Tibial nerve (tissue), 4 donors: ENCODE measurements at regions not wholly inside any gene's neighbourhood (a gene's known extent, or its start where the extent isn't known, plus 50 kb on each side); places are given as distances from the start of the nearest gene placed in this dataset.

Experiments used
- DNase-seq, 2 donors: peaks; one replicate each; pipeline ENCODE4 v3.0.0-alpha.2; 2019; ENCODE audit warnings: low spot score in 2 of 2
- H3K27ac ChIP-seq, 4 donors: fragments of 200-600 bp; sonication (generic) in 3 of 4; one replicate each; pipeline ENCODE4 v1.5.1; 2017 to 2019; ENCODE audit warnings: mild to moderate bottlenecking in 1 of 4
- H3K27me3 ChIP-seq, 2 donors: fragments of 200-600 bp; sonication (generic) in 1 of 2; one replicate each; pipeline versions ENCODE4 v1.5.1 to v1.6.0; 2017 to 2019
- H3K36me3 ChIP-seq, 3 donors: fragments of 200-600 bp; sonication (generic); one replicate each; pipeline ENCODE4 v1.5.1; 2018 to 2019
- H3K4me1 ChIP-seq, 4 donors: fragments of 200-600 bp; sonication (generic) in 3 of 4; one replicate each; pipeline ENCODE4 v1.5.1; 2017 to 2019
- H3K4me3 ChIP-seq, 4 donors: fragments of 200-600 bp; sonication (generic) in 3 of 4; one replicate each; pipeline ENCODE4 v1.5.1; 2017 to 2019; ENCODE audit warnings: mild to moderate bottlenecking in 1 of 4, moderate library complexity in 1 of 4
- H3K9me3 ChIP-seq, 4 donors: fragments of 200-600 bp; sonication (generic) in 3 of 4; one replicate each; pipeline ENCODE4 v1.5.1; 2017 to 2019
- EP300 ChIP-seq, 2 donors: sonication (generic); formaldehyde crosslinking; IDR thresholded peaks; one replicate each; pipeline ENCODE4 v1.6.1; 2017; ENCODE audit warnings: antibody characterized with exemption in 2 of 2, mild to moderate bottlenecking in 1 of 2
- POLR2A ChIP-seq, 2 donors: fragments of 450-650 bp; IDR thresholded peaks; one replicate each; pipeline ENCODE4 v1.6.1; 2017; ENCODE audit warnings: antibody characterized with exemption in 2 of 2, mild to moderate bottlenecking in 2 of 2, moderate library complexity in 2 of 2
- WGBS, 2 donors: methylation state at CpG; one replicate each; pipeline ENCODE4 v1.1.5; 2018; 5-methylcytosine and 5-hydroxymethylcytosine counted together
- TF ChIP-seq, protein P1 (sequence below), 5 experiments: fragments of 200-600 bp in 3 of 5; fragments of 450-650 bp in 2 of 5; sonication (generic) in 3 of 5; IDR thresholded peaks; one replicate each; pipeline ENCODE4 v1.5.1; 2016 to 2019; ENCODE audit warnings: antibody characterized with exemption in 5 of 5, mild to moderate bottlenecking in 3 of 5, moderate library complexity in 2 of 5

DNA sequence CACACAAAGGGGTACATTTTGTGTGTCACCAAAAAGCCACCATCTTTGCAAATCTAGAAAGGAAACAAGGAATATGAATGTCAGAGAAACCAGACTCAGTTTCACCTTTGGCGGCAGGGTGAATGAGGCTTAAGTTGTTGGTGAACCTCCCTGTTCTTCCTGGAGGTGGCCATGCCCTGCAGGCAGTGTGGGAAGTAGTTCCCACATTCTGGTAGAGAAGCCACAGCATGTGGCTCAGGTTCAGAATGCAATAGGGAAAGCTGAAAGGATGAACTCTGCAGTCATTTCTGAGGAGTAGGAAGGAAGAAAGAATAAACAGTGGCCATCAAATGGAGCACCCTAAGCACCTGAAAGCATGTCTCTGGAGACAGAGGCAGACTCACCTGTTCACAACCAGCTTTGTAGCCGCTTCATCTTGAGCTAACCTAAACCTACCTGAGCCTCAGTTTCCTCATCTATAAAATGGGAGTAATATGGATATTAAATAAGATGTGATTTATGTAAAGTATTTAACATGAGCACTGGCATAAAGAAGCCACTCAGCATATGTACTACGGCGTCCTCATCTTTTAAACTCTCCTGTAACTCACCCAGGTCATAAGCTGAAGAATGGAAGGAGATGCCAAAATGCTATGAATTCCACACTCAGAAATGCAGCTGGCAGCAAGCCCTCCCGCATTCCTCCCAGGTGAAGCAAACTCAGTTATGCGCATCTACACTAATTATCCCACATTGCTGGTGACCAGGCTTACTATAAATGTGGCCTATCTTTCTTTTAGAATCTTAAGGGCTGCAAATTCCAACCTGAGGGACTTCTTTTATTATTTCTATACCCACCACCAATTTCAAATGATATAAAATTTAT lies 86.0 kb downstream of the ZNF608 start:
- Histone ChIP-seq H3K36me3 (no peaks in the 10 kb centered on the region), H3K27me3 (no peaks in the 10 kb centered on the region), H3K4me1 (peaks cover 0 to 71% (median 48%) of the 10 kb centered on the region in 4 donors), H3K4me3 (no peak overlapping the region), H3K27ac (peak overlapping the region in 3 of 4 donors; percentile 13 to 71 (median 42)), H3K9me3 (no peaks in the 10 kb centered on the region)
- no peak for DNase-seq
- TF ChIP-seq, protein P1, sequence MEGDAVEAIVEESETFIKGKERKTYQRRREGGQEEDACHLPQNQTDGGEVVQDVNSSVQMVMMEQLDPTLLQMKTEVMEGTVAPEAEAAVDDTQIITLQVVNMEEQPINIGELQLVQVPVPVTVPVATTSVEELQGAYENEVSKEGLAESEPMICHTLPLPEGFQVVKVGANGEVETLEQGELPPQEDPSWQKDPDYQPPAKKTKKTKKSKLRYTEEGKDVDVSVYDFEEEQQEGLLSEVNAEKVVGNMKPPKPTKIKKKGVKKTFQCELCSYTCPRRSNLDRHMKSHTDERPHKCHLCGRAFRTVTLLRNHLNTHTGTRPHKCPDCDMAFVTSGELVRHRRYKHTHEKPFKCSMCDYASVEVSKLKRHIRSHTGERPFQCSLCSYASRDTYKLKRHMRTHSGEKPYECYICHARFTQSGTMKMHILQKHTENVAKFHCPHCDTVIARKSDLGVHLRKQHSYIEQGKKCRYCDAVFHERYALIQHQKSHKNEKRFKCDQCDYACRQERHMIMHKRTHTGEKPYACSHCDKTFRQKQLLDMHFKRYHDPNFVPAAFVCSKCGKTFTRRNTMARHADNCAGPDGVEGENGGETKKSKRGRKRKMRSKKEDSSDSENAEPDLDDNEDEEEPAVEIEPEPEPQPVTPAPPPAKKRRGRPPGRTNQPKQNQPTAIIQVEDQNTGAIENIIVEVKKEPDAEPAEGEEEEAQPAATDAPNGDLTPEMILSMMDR (IDR thresholded peaks at IDR 0.05): no peak
- no peak for TF ChIP-seq POLR2A (IDR thresholded peaks at IDR 0.05)
- no peak for TF ChIP-seq EP300 (IDR thresholded peaks at IDR 0.05)
- 80 to 87% methylated on average over 6 of the region's 6 CpGs for WGBS, 2 donors

DNA sequence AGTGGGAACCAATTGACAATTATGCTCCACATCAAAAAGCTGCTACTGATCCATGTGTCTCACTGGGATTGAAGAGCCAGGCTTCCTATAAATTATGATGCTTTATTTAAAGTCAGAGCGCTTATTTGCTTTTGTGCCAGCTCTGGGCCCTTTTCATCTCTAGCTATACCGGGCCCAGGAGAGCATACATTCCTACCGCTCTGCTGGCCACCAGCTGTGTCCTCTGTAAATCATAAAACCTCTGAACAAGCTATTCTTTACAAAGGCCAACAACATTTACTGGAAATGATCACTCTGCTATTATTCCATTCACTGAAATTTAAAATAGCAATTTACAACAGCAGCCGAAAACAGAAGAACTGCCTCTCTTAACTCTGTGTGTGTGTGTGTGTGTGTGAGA lies 86.6 kb downstream of the ZNF608 start:
- H3K9me3 ChIP-seq: no peaks in the 10 kb centered on the region
- no peaks in the 10 kb centered on the region for H3K27me3 ChIP-seq
- TF ChIP-seq POLR2A (IDR thresholded peaks at IDR 0.05) (no peak), EP300 (IDR thresholded peaks at IDR 0.05) (no peak)
- TF ChIP-seq, protein P1 (IDR thresholded peaks at IDR 0.05): no peak
- no peak overlapping the region for H3K4me3 ChIP-seq
- DNase-seq: no peak
- peak overlapping the region in 2 of 4 donors; percentile 34 to 71 for H3K27ac ChIP-seq
- WGBS, 2 donors: 45 to 47% methylated on average over 4 of the region's 4 CpGs
- H3K36me3 ChIP-seq: no peaks in the 10 kb centered on the region
- peaks cover 0 to 78% (median 54%) of the 10 kb centered on the region in 4 donors for H3K4me1 ChIP-seq

DNA sequence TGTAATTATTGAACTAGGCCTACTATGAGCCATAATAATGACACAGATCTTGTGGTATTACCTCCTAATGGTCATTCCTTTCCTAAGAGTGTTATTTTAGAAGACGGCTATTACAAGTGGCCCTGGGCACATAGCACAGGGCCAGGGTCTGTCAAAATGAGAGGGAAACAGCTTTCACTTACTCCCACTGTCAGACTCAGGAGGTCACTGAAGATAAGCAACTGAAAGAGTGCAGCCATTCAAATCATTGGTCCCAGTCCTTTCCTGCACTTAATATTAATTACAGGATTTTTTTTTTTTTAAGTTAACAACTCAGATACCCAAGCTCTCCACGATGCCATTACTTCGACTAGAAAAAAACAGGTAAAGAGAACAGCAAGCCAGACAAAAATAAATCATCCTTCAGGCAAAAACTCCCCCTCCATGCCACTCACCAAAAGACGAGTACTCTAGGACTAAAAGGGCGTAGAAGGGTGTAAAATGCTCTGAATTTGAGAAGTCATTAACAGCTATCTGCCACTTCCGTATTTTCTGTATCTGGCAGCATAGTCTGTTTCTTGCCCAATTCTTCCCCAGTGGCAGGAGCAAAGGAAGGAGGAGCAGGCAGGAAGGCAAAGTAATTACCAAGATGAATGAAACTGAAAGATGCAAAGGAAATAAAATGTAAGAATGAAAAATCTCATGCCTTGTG lies 87.4 kb downstream of the ZNF608 start:
- 75 to 81% methylated on average over 6 of the region's 6 CpGs for WGBS, 2 donors
- H3K4me1 ChIP-seq: peaks cover 0 to 78% (median 55%) of the 10 kb centered on the region in 4 donors
- DNase-seq: no peak
- no peak overlapping the region for H3K4me3 ChIP-seq
- TF ChIP-seq POLR2A (IDR thresholded peaks at IDR 0.05) (no peak), EP300 (IDR thresholded peaks at IDR 0.05) (peak in 1 of 2 donors; percentile 42)
- TF ChIP-seq, protein P1 (IDR thresholded peaks at IDR 0.05): no peak
- H3K36me3 ChIP-seq: no peaks in the 10 kb centered on the region
- H3K27ac ChIP-seq: peak overlapping the region in 1 of 4 donors; percentile 71
- H3K27me3 ChIP-seq: no peaks in the 10 kb centered on the region
- no peaks in the 10 kb centered on the region for H3K9me3 ChIP-seq

DNA sequence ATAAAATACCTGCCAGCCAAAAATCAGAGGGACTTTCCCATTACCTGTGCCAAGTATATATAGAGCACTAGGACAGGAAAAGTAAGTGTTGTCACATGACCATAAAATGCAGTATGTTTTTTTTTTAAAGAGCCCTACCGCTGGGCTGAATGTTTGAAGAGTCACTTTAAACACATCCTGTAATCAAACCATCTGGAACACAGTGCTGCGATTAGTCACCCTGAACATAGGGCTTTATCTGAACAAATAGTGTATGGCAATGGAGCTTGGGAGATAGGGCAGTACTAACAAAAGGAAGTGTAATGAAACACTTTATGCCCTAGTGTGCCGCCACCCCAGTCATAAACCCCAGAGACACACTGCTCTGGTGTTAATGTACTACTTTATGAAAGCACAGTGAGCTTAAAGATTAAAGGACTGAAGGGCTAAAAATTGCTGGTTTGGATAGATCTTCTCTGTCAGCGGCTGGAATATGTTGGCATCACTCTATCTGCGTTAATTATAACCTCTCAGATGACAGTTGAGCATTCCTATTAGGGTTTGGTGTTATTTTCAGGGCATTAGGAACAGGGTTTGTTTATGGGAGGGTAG lies 90.4 kb downstream of the ZNF608 start:
- no peaks in the 10 kb centered on the region for H3K27me3 ChIP-seq
- no peak overlapping the region for H3K4me3 ChIP-seq
- no peaks in the 10 kb centered on the region for H3K36me3 ChIP-seq
- H3K27ac ChIP-seq: peak overlapping the region in 2 of 4 donors; percentile 29 to 30
- no peaks in the 10 kb centered on the region for H3K9me3 ChIP-seq
- H3K4me1 ChIP-seq: peaks cover 0 to 66% (median 41%) of the 10 kb centered on the region in 4 donors
- TF ChIP-seq EP300 (IDR thresholded peaks at IDR 0.05) (peak in 1 of 2 donors; percentile 38), POLR2A (IDR thresholded peaks at IDR 0.05) (no peak)
- DNase-seq: no peak
- 46 to 58% methylated on average over 5 of the region's 5 CpGs for WGBS, 2 donors

DNA sequence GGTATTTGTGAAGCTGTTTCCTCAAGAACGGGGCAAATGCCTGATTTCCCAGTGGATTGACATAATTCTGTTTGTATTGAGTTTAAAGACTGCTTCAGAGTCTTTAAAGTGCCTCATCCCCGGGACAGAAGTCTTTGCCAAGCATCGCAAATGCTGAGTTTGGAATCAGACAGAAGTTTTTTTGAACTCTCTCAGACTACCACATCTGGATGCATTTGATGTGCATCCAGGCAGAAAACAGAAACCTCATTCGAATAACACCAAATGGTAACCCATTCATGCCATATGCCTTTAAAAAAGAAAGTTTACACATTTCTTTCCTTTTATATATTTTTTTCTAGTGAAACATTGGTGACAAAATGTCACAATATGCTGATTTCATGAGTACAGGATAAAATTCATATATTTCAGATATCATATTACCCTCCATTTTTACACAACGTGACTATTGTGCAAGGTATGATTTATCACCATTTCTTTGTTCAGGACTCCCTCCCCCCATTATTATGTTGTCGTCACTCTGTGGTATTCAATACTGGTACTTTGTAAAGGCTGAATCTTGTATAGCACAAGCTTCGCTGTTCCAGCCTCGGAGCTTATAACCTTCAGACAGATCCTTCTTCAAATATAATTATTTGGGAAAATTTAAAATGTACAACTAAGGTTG lies 91.1 kb downstream of the ZNF608 start:
- WGBS, 2 donors: 28 to 31% methylated on average over 8 of the region's 8 CpGs
- Histone ChIP-seq H3K27me3 (no peaks in the 10 kb centered on the region), H3K9me3 (no peaks in the 10 kb centered on the region), H3K27ac (peak overlapping the region in 2 of 4 donors; percentile 30 to 31), H3K36me3 (no peaks in the 10 kb centered on the region), H3K4me1 (peaks cover 0 to 66% (median 42%) of the 10 kb centered on the region in 4 donors), H3K4me3 (no peak overlapping the region)
- TF ChIP-seq, protein P1 (IDR thresholded peaks at IDR 0.05): no peak
- TF ChIP-seq POLR2A (IDR thresholded peaks at IDR 0.05): no peak
- no peak for TF ChIP-seq EP300 (IDR thresholded peaks at IDR 0.05)
- DNase-seq: no peak
